WTC11 (cell line): ENCODE measurements at regions not wholly inside any gene's neighbourhood (a gene's known extent, or its start where the extent isn't known, plus 50 kb on each side); places are given as distances from the start of the nearest gene placed in this dataset.

Source experiments
- CREB1 ChIP-seq: sonication (generic); formaldehyde crosslinking; IDR thresholded peaks from 2 replicates; pipeline ENCODE4 v1.8.0; 2023; ENCODE audit warnings: mild to moderate bottlenecking, missing genetic modification reagents
- ELF4 ChIP-seq: sonication (generic); formaldehyde crosslinking; IDR thresholded peaks from 2 replicates; pipeline ENCODE4 v1.8.1; 2022; ENCODE audit warnings: low read depth, mild to moderate bottlenecking, moderate library complexity, missing genetic modification reagents
- HMGA2 ChIP-seq: fragments of 250-450 bp; sonication (Bioruptor Pico); IDR thresholded peaks from 2 replicates; pipeline ENCODE4 v1.4.0; 2021; ENCODE audit warnings: mild to moderate bottlenecking, moderate library complexity
- SMAD3 ChIP-seq: sonication (generic); formaldehyde crosslinking; IDR thresholded peaks from 2 replicates; pipeline ENCODE4 v1.8.0; 2022; ENCODE audit warnings: missing genetic modification reagents, mild to moderate bottlenecking, borderline replicate concordance
- TEAD4 ChIP-seq: sonication (generic); formaldehyde crosslinking; IDR thresholded peaks from 2 replicates; pipeline ENCODE4 v1.8.0; 2022; ENCODE audit warnings: mild to moderate bottlenecking, missing genetic modification reagents
- TF ChIP-seq, protein P1 (sequence below): fragments of 200-600 bp; IDR thresholded peaks from 2 replicates; pipeline ENCODE4 v1.8.0; 2022; ENCODE audit warnings: antibody characterized with exemption
- TF ChIP-seq, protein P2 (sequence below): sonication (generic); formaldehyde crosslinking; IDR thresholded peaks from 2 replicates; pipeline ENCODE4 v1.8.0; 2023; ENCODE audit warnings: missing genetic modification reagents, mild to moderate bottlenecking, borderline replicate concordance
- TF ChIP-seq, protein P3 (sequence below): sonication (generic); formaldehyde crosslinking; IDR thresholded peaks from 2 replicates; pipeline ENCODE4 v1.8.1; 2023; ENCODE audit warnings: mild to moderate bottlenecking, missing genetic modification reagents, borderline replicate concordance

DNA sequence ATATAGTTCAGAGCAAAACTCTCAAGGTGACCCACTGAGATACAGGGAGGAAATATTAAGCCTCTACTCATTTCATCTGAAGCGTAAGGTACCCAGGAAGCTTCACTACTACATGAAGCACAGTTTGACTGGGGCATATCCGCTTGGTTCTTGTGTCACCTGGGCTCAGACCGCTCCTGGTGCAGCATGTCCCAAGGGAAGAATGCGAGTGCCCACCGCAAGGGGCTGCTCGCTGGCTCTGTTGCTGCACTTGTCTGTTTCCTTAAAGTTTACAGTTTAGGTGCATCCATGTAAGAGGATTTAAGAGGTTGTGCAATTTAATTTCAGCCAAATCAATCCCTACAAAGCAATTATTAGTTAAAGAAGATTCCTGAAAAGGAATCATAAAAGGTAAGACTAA lies 507.8 kb downstream of the FBXO15 start:
- no peak for TF ChIP-seq ELF4 (CRISPR knock-in tag)
- TF ChIP-seq, protein P1, sequence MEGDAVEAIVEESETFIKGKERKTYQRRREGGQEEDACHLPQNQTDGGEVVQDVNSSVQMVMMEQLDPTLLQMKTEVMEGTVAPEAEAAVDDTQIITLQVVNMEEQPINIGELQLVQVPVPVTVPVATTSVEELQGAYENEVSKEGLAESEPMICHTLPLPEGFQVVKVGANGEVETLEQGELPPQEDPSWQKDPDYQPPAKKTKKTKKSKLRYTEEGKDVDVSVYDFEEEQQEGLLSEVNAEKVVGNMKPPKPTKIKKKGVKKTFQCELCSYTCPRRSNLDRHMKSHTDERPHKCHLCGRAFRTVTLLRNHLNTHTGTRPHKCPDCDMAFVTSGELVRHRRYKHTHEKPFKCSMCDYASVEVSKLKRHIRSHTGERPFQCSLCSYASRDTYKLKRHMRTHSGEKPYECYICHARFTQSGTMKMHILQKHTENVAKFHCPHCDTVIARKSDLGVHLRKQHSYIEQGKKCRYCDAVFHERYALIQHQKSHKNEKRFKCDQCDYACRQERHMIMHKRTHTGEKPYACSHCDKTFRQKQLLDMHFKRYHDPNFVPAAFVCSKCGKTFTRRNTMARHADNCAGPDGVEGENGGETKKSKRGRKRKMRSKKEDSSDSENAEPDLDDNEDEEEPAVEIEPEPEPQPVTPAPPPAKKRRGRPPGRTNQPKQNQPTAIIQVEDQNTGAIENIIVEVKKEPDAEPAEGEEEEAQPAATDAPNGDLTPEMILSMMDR, result no peak
- TF ChIP-seq, protein P2, sequence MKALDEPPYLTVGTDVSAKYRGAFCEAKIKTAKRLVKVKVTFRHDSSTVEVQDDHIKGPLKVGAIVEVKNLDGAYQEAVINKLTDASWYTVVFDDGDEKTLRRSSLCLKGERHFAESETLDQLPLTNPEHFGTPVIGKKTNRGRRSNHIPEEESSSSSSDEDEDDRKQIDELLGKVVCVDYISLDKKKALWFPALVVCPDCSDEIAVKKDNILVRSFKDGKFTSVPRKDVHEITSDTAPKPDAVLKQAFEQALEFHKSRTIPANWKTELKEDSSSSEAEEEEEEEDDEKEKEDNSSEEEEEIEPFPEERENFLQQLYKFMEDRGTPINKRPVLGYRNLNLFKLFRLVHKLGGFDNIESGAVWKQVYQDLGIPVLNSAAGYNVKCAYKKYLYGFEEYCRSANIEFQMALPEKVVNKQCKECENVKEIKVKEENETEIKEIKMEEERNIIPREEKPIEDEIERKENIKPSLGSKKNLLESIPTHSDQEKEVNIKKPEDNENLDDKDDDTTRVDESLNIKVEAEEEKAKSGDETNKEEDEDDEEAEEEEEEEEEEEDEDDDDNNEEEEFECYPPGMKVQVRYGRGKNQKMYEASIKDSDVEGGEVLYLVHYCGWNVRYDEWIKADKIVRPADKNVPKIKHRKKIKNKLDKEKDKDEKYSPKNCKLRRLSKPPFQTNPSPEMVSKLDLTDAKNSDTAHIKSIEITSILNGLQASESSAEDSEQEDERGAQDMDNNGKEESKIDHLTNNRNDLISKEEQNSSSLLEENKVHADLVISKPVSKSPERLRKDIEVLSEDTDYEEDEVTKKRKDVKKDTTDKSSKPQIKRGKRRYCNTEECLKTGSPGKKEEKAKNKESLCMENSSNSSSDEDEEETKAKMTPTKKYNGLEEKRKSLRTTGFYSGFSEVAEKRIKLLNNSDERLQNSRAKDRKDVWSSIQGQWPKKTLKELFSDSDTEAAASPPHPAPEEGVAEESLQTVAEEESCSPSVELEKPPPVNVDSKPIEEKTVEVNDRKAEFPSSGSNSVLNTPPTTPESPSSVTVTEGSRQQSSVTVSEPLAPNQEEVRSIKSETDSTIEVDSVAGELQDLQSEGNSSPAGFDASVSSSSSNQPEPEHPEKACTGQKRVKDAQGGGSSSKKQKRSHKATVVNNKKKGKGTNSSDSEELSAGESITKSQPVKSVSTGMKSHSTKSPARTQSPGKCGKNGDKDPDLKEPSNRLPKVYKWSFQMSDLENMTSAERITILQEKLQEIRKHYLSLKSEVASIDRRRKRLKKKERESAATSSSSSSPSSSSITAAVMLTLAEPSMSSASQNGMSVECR, result no peak
- TF ChIP-seq, protein P3, sequence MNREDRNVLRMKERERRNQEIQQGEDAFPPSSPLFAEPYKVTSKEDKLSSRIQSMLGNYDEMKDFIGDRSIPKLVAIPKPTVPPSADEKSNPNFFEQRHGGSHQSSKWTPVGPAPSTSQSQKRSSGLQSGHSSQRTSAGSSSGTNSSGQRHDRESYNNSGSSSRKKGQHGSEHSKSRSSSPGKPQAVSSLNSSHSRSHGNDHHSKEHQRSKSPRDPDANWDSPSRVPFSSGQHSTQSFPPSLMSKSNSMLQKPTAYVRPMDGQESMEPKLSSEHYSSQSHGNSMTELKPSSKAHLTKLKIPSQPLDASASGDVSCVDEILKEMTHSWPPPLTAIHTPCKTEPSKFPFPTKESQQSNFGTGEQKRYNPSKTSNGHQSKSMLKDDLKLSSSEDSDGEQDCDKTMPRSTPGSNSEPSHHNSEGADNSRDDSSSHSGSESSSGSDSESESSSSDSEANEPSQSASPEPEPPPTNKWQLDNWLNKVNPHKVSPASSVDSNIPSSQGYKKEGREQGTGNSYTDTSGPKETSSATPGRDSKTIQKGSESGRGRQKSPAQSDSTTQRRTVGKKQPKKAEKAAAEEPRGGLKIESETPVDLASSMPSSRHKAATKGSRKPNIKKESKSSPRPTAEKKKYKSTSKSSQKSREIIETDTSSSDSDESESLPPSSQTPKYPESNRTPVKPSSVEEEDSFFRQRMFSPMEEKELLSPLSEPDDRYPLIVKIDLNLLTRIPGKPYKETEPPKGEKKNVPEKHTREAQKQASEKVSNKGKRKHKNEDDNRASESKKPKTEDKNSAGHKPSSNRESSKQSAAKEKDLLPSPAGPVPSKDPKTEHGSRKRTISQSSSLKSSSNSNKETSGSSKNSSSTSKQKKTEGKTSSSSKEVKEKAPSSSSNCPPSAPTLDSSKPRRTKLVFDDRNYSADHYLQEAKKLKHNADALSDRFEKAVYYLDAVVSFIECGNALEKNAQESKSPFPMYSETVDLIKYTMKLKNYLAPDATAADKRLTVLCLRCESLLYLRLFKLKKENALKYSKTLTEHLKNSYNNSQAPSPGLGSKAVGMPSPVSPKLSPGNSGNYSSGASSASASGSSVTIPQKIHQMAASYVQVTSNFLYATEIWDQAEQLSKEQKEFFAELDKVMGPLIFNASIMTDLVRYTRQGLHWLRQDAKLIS (CRISPR knock-in tag), result no peak
- no peak for TF ChIP-seq SMAD3 (CRISPR knock-in tag)
- no peak for TF ChIP-seq TEAD4 (CRISPR knock-in tag)
- TF ChIP-seq HMGA2 (CRISPR knock-in tag), result no peak
- TF ChIP-seq CREB1, result no peak
